HCT116 (cell line): ENCODE measurements at regions not wholly inside any gene's neighbourhood (a gene's known extent, or its start where the extent isn't known, plus 50 kb on each side); places are given as distances from the start of the nearest gene placed in this dataset.

ENCODE experiments used
- ATAC-seq: fragments of 200-7000 bp; cut with Tn5 transposase; 2 replicates; pipeline ENCODE4 v1.9.1; 2020; ENCODE audit warnings: mild to moderate bottlenecking, moderate library complexity
- BruUV-seq: library from RNA; stranded (reverse); fragments of 400-500 nt; replicated peaks from 2 replicates; lab custom pipeline; 2021; lab: Mats Ljungman, UMichigan
- CTCF ChIA-PET: fragments of 300-600 bp; sonication (Branson Sonifier 250); formaldehyde crosslinking; loops from one replicate; lab custom pipeline; 2021; ENCODE audit warnings: antibody characterized with exemption; lab: Charles Lee
- POLR2A ChIA-PET: fragments of 300-600, 350-600 bp; sonication (Branson Sonifier 250); formaldehyde crosslinking; loops from one replicate; lab custom pipeline; 2021; ENCODE audit warnings: antibody characterized with exemption; lab: Charles Lee
- RAD21 ChIA-PET, 2 experiments: fragments of 300-600 bp; sonication (Branson Sonifier 250); formaldehyde crosslinking; loops; one replicate each; lab custom pipeline; 2023; ENCODE audit warnings: low total read pairs in 2 of 2; ENCODE audit not compliant: uncharacterized antibody in 2 of 2, unreplicated experiment in 2 of 2, low non-redundant PET in 1 of 2; lab: Charles Lee
- DNase-seq: peaks from one replicate; pipeline ENCODE4 v3.0.0-alpha.2; 2010; ENCODE audit warnings: low read depth, low spot score
- H2AFZ ChIP-seq: fragments of 200-600 bp; shearing (Covaris generic), sonication (generic); 2 replicates; pipeline ENCODE4 v1.6.1; 2017; ENCODE audit warnings: low read depth, mixed run types, mixed read lengths, antibody characterized with exemption, low read length; ENCODE audit not compliant: poor library complexity, severe bottlenecking
- H3K27ac ChIP-seq: 2 replicates; pipeline ENCODE4 v1.5.1; 2012; ENCODE audit warnings: low read depth, low read length
- H3K27me3 ChIP-seq: fragments of 200-600 bp; sonication (generic); 2 replicates; pipeline ENCODE4 v1.6.1; 2016; ENCODE audit warnings: mixed run types, low read length, mixed read lengths; ENCODE audit not compliant: insufficient read depth
- H3K36me3 ChIP-seq, 2 experiments: fragments of 200-500 bp in 1 of 2; fragments of 200-600 bp in 1 of 2; sonication (Bioruptor generic) in 1 of 2; sonication (generic) in 1 of 2; 2 replicates each; pipeline versions ENCODE4 v1.5.1 to v1.6.1; 2014 to 2016; ENCODE audit warnings: low read length in 2 of 2, inconsistent platforms in 1 of 2, mixed read lengths in 1 of 2, mixed run types in 1 of 2; ENCODE audit not compliant: insufficient read depth in 2 of 2, control insufficient read depth in 1 of 2
- H3K4me1 ChIP-seq, 2 experiments: fragments of 200-600 bp in 1 of 2; sonication (generic) in 1 of 2; 2 replicates each; pipeline versions ENCODE4 v1.5.1 to v1.6.1; 2012 to 2017; ENCODE audit warnings: low read length in 2 of 2, inconsistent platforms in 1 of 2, mild to moderate bottlenecking in 1 of 2, mixed read lengths in 1 of 2, mixed run types in 1 of 2, moderate library complexity in 1 of 2; ENCODE audit not compliant: insufficient read depth in 2 of 2, control insufficient read depth in 1 of 2
- H3K4me2 ChIP-seq: fragments of 200-600 bp; sonication (generic); 2 replicates; pipeline ENCODE4 v1.6.1; 2017; ENCODE audit warnings: mixed run types, low read length, mixed read lengths
- H3K4me3 ChIP-seq, 2 experiments: fragments of 200-600 bp in 1 of 2; sonication (generic) in 1 of 2; replicated peaks in 1 of 2; 2 replicates each; pipeline ENCODE4 v1.5.1; 2011 to 2016; ENCODE audit warnings: low read length in 2 of 2, control low read depth in 1 of 2, low read depth in 1 of 2, mild to moderate bottlenecking in 1 of 2, mixed read lengths in 1 of 2, mixed run types in 1 of 2
- H3K79me2 ChIP-seq: fragments of 200-600 bp; sonication (generic); 2 replicates; pipeline ENCODE4 v1.6.1; 2017; ENCODE audit warnings: mild to moderate bottlenecking, mixed run types, low read length, moderate library complexity, mixed read lengths; ENCODE audit not compliant: insufficient read depth
- H3K9ac ChIP-seq: fragments of 200-600 bp; sonication (generic); 2 replicates; pipeline ENCODE4 v1.6.1; 2016; ENCODE audit warnings: low read length, mixed read lengths
- H3K9me2 ChIP-seq: fragments of 200-600 bp; sonication (generic), shearing (Covaris generic); 2 replicates; pipeline ENCODE4 v1.6.1; 2017; ENCODE audit warnings: mixed run types, mild to moderate bottlenecking, moderate library complexity; ENCODE audit not compliant: insufficient read depth
- H3K9me3 ChIP-seq, 2 experiments: fragments of 200-500 bp in 1 of 2; fragments of 200-600 bp in 1 of 2; sonication (Bioruptor generic) in 1 of 2; sonication (generic) in 1 of 2; 2 replicates each; pipeline ENCODE4 v1.6.1; 2014 to 2017; ENCODE audit warnings: low read length in 2 of 2, mixed read lengths in 2 of 2, inconsistent platforms in 1 of 2, low read depth in 1 of 2, mild to moderate bottlenecking in 1 of 2, mixed run types in 1 of 2, moderate library complexity in 1 of 2; ENCODE audit not compliant: control insufficient read depth in 1 of 2, insufficient read depth in 1 of 2
- H4K20me1 ChIP-seq: fragments of 200-600 bp; sonication (generic), shearing (Covaris generic); 2 replicates; pipeline ENCODE4 v1.6.1; 2017; ENCODE audit warnings: mixed run types, mild to moderate bottlenecking, moderate library complexity; ENCODE audit not compliant: insufficient read depth
- CBX3 ChIP-seq: IDR thresholded peaks from 2 replicates; pipeline ENCODE4 v1.6.1; 2012; ENCODE audit warnings: low read depth
- CEBPB ChIP-seq: IDR thresholded peaks from 2 replicates; pipeline ENCODE4 v1.6.1; 2012; ENCODE audit warnings: low read depth
- CTCF ChIP-seq, 3 experiments: fragments of 200-600 bp in 1 of 3; sonication (generic) in 1 of 3; IDR thresholded peaks in 2 of 3; conservative IDR thresholded peaks in 1 of 3; 2 replicates each; pipeline ENCODE4 v1.5.1; 2012 to 2017; ENCODE audit warnings: low read depth in 2 of 3, low read length in 2 of 3, antibody characterized with exemption in 1 of 3, borderline replicate concordance in 1 of 3, control low read depth in 1 of 3, mild to moderate bottlenecking in 1 of 3, mixed read lengths in 1 of 3, mixed run types in 1 of 3, moderate library complexity in 1 of 3; ENCODE audit not compliant: insufficient read depth in 1 of 3
- EGR1 ChIP-seq: IDR thresholded peaks from 2 replicates; pipeline ENCODE4 v1.6.1; 2012; ENCODE audit warnings: low read depth
- ELF1 ChIP-seq: IDR thresholded peaks from 2 replicates; pipeline ENCODE4 v1.6.1; 2012; ENCODE audit warnings: low read depth, borderline replicate concordance
- EZH2phosphoT487 ChIP-seq: fragments of 200-600 bp; IDR thresholded peaks from 2 replicates; pipeline ENCODE4 v1.6.1; 2018; ENCODE audit warnings: antibody characterized with exemption, borderline replicate concordance
- MAX ChIP-seq: IDR thresholded peaks from 2 replicates; pipeline ENCODE4 v1.6.1; 2012
- RAD21 ChIP-seq: IDR thresholded peaks from 2 replicates; pipeline ENCODE4 v1.6.1; 2012; ENCODE audit warnings: low read depth, mild to moderate bottlenecking
- SRF ChIP-seq: IDR thresholded peaks from 2 replicates; pipeline ENCODE4 v1.6.1; 2012; ENCODE audit warnings: low read depth
- ZFX ChIP-seq: fragments of 450-650 bp; IDR thresholded peaks from 2 replicates; pipeline ENCODE4 v1.6.1; 2017
- intact Hi-C: fragments of 100-400 bp; cut with micrococcal nuclease; formaldehyde crosslinking; loops from 2 replicates; pipeline ENCODE4 v1.10.0; 2022

GRCh38 chr12:5102261-5102789 is 58.6 kb downstream of the KCNA5 start:
- CTCF ChIA-PET: no interaction called here
- TF ChIP-seq MAX (no peak), EGR1 (no peak), CEBPB (no peak), SRF (no peak), ZFX (no peak), CTCF (IDR thresholded peaks at IDR 0.05 in 2 of 3, conservative IDR thresholded peaks at IDR 0.05 in 1 of 3; ENCODE audit: borderline replicate concordance in 1 of 3, insufficient read depth in 1 of 3, low read depth in 2 of 3, low read length in 2 of 3) (no peak), ELF1 (no peak), RAD21 (no peak), CBX3 (no peak), EZH2phosphoT487 (no peak)
- no peaks in the 10 kb centered on the region for H4K20me1 ChIP-seq
- H3K9me2 ChIP-seq: no peaks in the 10 kb centered on the region
- H2AFZ ChIP-seq: no peak overlapping the region
- H3K27me3 ChIP-seq: peaks cover 34% of the 10 kb centered on the region
- no peak overlapping the region for H3K27ac ChIP-seq
- no peaks in the 10 kb centered on the region for H3K9me3 ChIP-seq
- DNase-seq (no peak), ATAC-seq (no peak)
- POLR2A ChIA-PET: no interaction called here
- no peaks in the 10 kb centered on the region for H3K4me1 ChIP-seq
- H3K79me2 ChIP-seq: no peaks in the 10 kb centered on the region
- intact Hi-C loops: no loop called here
- BruUV-seq: no TSS peak
- RAD21 ChIA-PET: no interaction called here
- no peak overlapping the region for H3K4me3 ChIP-seq
- H3K4me2 ChIP-seq: no peak overlapping the region
- H3K9ac ChIP-seq: no peak overlapping the region
- no peaks in the 10 kb centered on the region for H3K36me3 ChIP-seq
